ENCODE measurements at regions not wholly inside any gene's neighbourhood (a gene's known extent, or its start where the extent isn't known, plus 50 kb on each side); places are given as distances from the start of the nearest gene placed in this dataset.

GRCh38 chr2:168404764-168405163, 51.3 kb upstream of the CERS6 start:
- Histone ChIP-seq H3K27ac (ENCODE audit: low read length) (no peak overlapping the region), H3K36me3 (ENCODE audit: control insufficient read depth in 2 of 2, insufficient read depth in 2 of 2, low read length in 2 of 2) (no peaks in the 10 kb centered on the region)

More at GRCh38 chr2:168404764-168405163, 51.3 kb upstream of the CERS6 start:
- H3K4me3 ChIP-seq (ENCODE audit: low read length in 2 of 2), result no peak overlapping the region
- no peak overlapping the region for H3K9ac ChIP-seq (ENCODE audit: low read length in 2 of 2)
- no peaks in the 10 kb centered on the region for H3K4me1 ChIP-seq (ENCODE audit: control insufficient read depth, insufficient read depth, low read length)
- H3K27me3 ChIP-seq (ENCODE audit: control insufficient read depth in 1 of 2, insufficient read depth in 2 of 2, low read length in 2 of 2), result no peaks in the 10 kb centered on the region
- H3K9me3 ChIP-seq (ENCODE audit: control insufficient read depth in 2 of 2, low read length in 2 of 2), result no peaks in the 10 kb centered on the region

Data from stomach smooth muscle (tissue), 2 donors.